ENCODE measurements at regions not wholly inside any gene's neighbourhood (a gene's known extent, or its start where the extent isn't known, plus 50 kb on each side); places are given as distances from the start of the nearest gene placed in this dataset.
A peak's percentile ranks its signal among the peaks of the same experiment; 100 is the strongest.
"Not testable (repeated sequence)": the region's sequence is repeated elsewhere in the genome, so short reads cannot be mapped to it uniquely, and the experiment has no call there.

GRCh38 chrX:143455046-143455445 lies 62.2 kb downstream of the SPANXN3 start:
- peak; percentile 73 for DNase-seq (ENCODE audit: low read depth)

GRCh38 chrX:143437439-143437838 lies 79.8 kb downstream of the SPANXN3 start:
- peak; percentile 53 for DNase-seq (ENCODE audit: low read depth)

GRCh38 chrX:143435916-143436315 lies 81.4 kb downstream of the SPANXN3 start:
- DNase-seq (ENCODE audit: low read depth), result no peak

- DNase-seq (ENCODE audit: low read depth), result no peak
These were observed 87.5 kb downstream of the SPANXN3 start for GRCh38 chrX:143429811-143430210.

GRCh38 chrX:143429131-143429530 lies 88.1 kb downstream of the SPANXN3 start:
- DNase-seq (ENCODE audit: low read depth), result peak; percentile 46

GRCh38 chrX:143401160-143401559 lies 116.1 kb downstream of the SPANXN3 start:
- no peak for DNase-seq (ENCODE audit: low read depth)

- no peak for DNase-seq (ENCODE audit: low read depth)
These were observed 138.4 kb downstream of the SPANXN3 start for GRCh38 chrX:143378851-143379250.

GRCh38 chrX:143363419-143363818 lies 153.9 kb downstream of the SPANXN3 start:
- peak; percentile 1 for DNase-seq (ENCODE audit: low read depth)

- DNase-seq (ENCODE audit: low read depth), result no peak
These were observed 177.1 kb downstream of the SPANXN3 start for GRCh38 chrX:143340190-143340589.

- DNase-seq (ENCODE audit: low read depth), result no peak
These were observed 181.0 kb downstream of the SPANXN3 start for GRCh38 chrX:143336261-143336660.

GRCh38 chrX:143319526-143319925 lies 197.7 kb downstream of the SPANXN3 start:
- no peak for DNase-seq (ENCODE audit: low read depth)

GRCh38 chrX:143318857-143319256 lies 198.4 kb downstream of the SPANXN3 start:
- not testable (repeated sequence) for DNase-seq (ENCODE audit: low read depth)

- no peak for DNase-seq (ENCODE audit: low read depth)
These were observed 210.0 kb downstream of the SPANXN3 start for GRCh38 chrX:143306991-143307937.

GRCh38 chrX:143304518-143304917 lies 212.8 kb downstream of the SPANXN3 start:
- no peak for DNase-seq (ENCODE audit: low read depth)

- no peak for DNase-seq (ENCODE audit: low read depth)
These were observed 213.2 kb downstream of the SPANXN3 start for GRCh38 chrX:143304025-143304424.

- DNase-seq (ENCODE audit: low read depth), result no peak
These were observed 218.5 kb downstream of the SPANXN3 start for GRCh38 chrX:143298663-143299241.

GRCh38 chrX:143296521-143296920 lies 220.8 kb downstream of the SPANXN3 start:
- DNase-seq (ENCODE audit: low read depth), result no peak

- no peak for DNase-seq (ENCODE audit: low read depth)
These were observed 230.0 kb downstream of the SPANXN3 start for GRCh38 chrX:143287236-143287635.

GRCh38 chrX:143270317-143270716 lies 244.6 kb downstream of the SPANXN4 start:
- DNase-seq (ENCODE audit: low read depth), result no peak

- DNase-seq (ENCODE audit: low read depth), result not testable (repeated sequence)
These were observed 218.9 kb downstream of the SPANXN4 start for GRCh38 chrX:143244593-143244992.

GRCh38 chrX:143240658-143241057 lies 214.9 kb downstream of the SPANXN4 start:
- no peak for DNase-seq (ENCODE audit: low read depth)

GRCh38 chrX:143231492-143231891 lies 205.8 kb downstream of the SPANXN4 start:
- DNase-seq (ENCODE audit: low read depth), result no peak

- not testable (repeated sequence) for DNase-seq (ENCODE audit: low read depth)
These were observed 202.9 kb downstream of the SPANXN4 start for GRCh38 chrX:143228600-143228999.

Data from myocyte (in vitro differentiated cells).